Hypothalamus (tissue), 51 donors: ENCODE measurements at regions not wholly inside any gene's neighbourhood (a gene's known extent, or its start where the extent isn't known, plus 50 kb on each side); places are given as distances from the start of the nearest gene placed in this dataset.

Source experiments
- DNase-seq, 51 donors: peaks; one replicate each; lab custom pipeline; 2025; lab: John Stamatoyannopoulos, UW

GRCh38 chrX:69085151-69085550, 80.1 kb downstream of the PJA1 start:
- DNase-seq = no peak

- no peak for DNase-seq
Observed at GRCh38 chrX:69083801-69084200, 81.5 kb downstream of the PJA1 start.

- DNase-seq = no peak
Observed at GRCh38 chrX:69083361-69083760, 81.9 kb downstream of the PJA1 start.

- no peak for DNase-seq
Observed at GRCh38 chrX:69082753-69083150, 82.5 kb downstream of the PJA1 start.

GRCh38 chrX:69082055-69082752, 83.0 kb downstream of the PJA1 start:
- DNase-seq = no peak

- no peak for DNase-seq
Observed at GRCh38 chrX:69080855-69081465, 84.3 kb downstream of the PJA1 start.

- DNase-seq = no peak
Observed at GRCh38 chrX:69079268-69079667, 86.0 kb downstream of the PJA1 start.

- no peak for DNase-seq
Observed at GRCh38 chrX:69077895-69078455, 87.3 kb downstream of the PJA1 start.

- DNase-seq = no peak
Observed at GRCh38 chrX:69076088-69076487, 89.2 kb downstream of the PJA1 start.

- no peak for DNase-seq
Observed at GRCh38 chrX:69074726-69075125, 90.5 kb downstream of the PJA1 start.

- no peak for DNase-seq
Observed at GRCh38 chrX:69073721-69074120, 91.5 kb downstream of the PJA1 start.

GRCh38 chrX:69073241-69073640, 92.0 kb downstream of the PJA1 start:
- DNase-seq = no peak

- no peak for DNase-seq
Observed at GRCh38 chrX:69072486-69073006, 92.7 kb downstream of the PJA1 start.

GRCh38 chrX:69070949-69071650, 94.2 kb downstream of the PJA1 start:
- peak in 15 of 51 donors; percentile 0 to 28 (median 4) for DNase-seq

GRCh38 chrX:69069876-69070275, 95.4 kb downstream of the PJA1 start:
- no peak for DNase-seq

GRCh38 chrX:69069086-69069445, 96.2 kb downstream of the PJA1 start:
- no peak for DNase-seq

- no peak for DNase-seq
Observed at GRCh38 chrX:69068301-69069085, 96.8 kb downstream of the PJA1 start.

GRCh38 chrX:69067841-69068240, 97.4 kb downstream of the PJA1 start:
- DNase-seq = no peak

- no peak for DNase-seq
Observed at GRCh38 chrX:69066966-69067525, 98.2 kb downstream of the PJA1 start.

- DNase-seq = no peak
Observed at GRCh38 chrX:69066021-69066757, 99.1 kb downstream of the PJA1 start.
